GM12873 (cell line): ENCODE measurements at regions not wholly inside any gene's neighbourhood (a gene's known extent, or its start where the extent isn't known, plus 50 kb on each side); places are given as distances from the start of the nearest gene placed in this dataset.

ENCODE experiments used
- CTCF ChIP-seq: IDR thresholded peaks from 2 replicates; pipeline ENCODE4 v1.5.1; 2012; ENCODE audit warnings: low read depth, mild to moderate bottlenecking, moderate library complexity, low read length, control low read depth; ENCODE audit not compliant: insufficient read depth; ENCODE audit errors: missing control alignments

- TF ChIP-seq CTCF: no peak
Observed at GRCh38 chr3:36305929-36306520, 74.3 kb upstream of the STAC start.

- TF ChIP-seq CTCF: no peak
Observed at GRCh38 chr3:36309092-36309491, 71.2 kb upstream of the STAC start.

GRCh38 chr3:36312351-36312750, 68.0 kb upstream of the STAC start:
- TF ChIP-seq CTCF: no peak

- TF ChIP-seq CTCF: no peak
Observed at GRCh38 chr3:36317915-36318314, 62.4 kb upstream of the STAC start.

GRCh38 chr3:36318621-36319200, 61.6 kb upstream of the STAC start:
- no peak for TF ChIP-seq CTCF

GRCh38 chr3:36319680-36320079, 60.6 kb upstream of the STAC start:
- no peak for TF ChIP-seq CTCF
